ENCODE measurements at regions not wholly inside any gene's neighbourhood (a gene's known extent, or its start where the extent isn't known, plus 50 kb on each side); places are given as distances from the start of the nearest gene placed in this dataset.
"Not testable (repeated sequence)": the region's sequence is repeated elsewhere in the genome, so short reads cannot be mapped to it uniquely, and the experiment has no call there.

GRCh38 chr14:105672450-105673200, 146.2 kb downstream of the TMEM121 start:
- DNase-seq (ENCODE audit: extremely low spot score, unreplicated experiment); H3K4me3 Mint-ChIP-seq (ENCODE audit: unreplicated experiment); H3K4me1 Mint-ChIP-seq (ENCODE audit: unreplicated experiment); H3K36me3 Mint-ChIP-seq (ENCODE audit: unreplicated experiment); H3K27ac Mint-ChIP-seq (ENCODE audit: unreplicated experiment); H3K27me3 Mint-ChIP-seq (ENCODE audit: unreplicated experiment): not testable (repeated sequence)
- peaks cover 12% of the 10 kb centered on the region for H3K9me3 Mint-ChIP-seq (ENCODE audit: unreplicated experiment)

GRCh38 chr14:105675433-105675832, 149.1 kb downstream of the TMEM121 start:
- not testable (repeated sequence) for H3K4me3 Mint-ChIP-seq (ENCODE audit: unreplicated experiment); H3K4me1 Mint-ChIP-seq (ENCODE audit: unreplicated experiment); H3K27me3 Mint-ChIP-seq (ENCODE audit: unreplicated experiment); DNase-seq (ENCODE audit: extremely low spot score, unreplicated experiment); H3K36me3 Mint-ChIP-seq (ENCODE audit: unreplicated experiment); H3K27ac Mint-ChIP-seq (ENCODE audit: unreplicated experiment); H3K9me3 Mint-ChIP-seq (ENCODE audit: unreplicated experiment)

- not testable (repeated sequence) for H3K4me3 Mint-ChIP-seq (ENCODE audit: unreplicated experiment); H3K36me3 Mint-ChIP-seq (ENCODE audit: unreplicated experiment); H3K4me1 Mint-ChIP-seq (ENCODE audit: unreplicated experiment); H3K27ac Mint-ChIP-seq (ENCODE audit: unreplicated experiment); H3K9me3 Mint-ChIP-seq (ENCODE audit: unreplicated experiment); DNase-seq (ENCODE audit: extremely low spot score, unreplicated experiment); H3K27me3 Mint-ChIP-seq (ENCODE audit: unreplicated experiment)
Observed at GRCh38 chr14:105675905-105676670, 149.7 kb downstream of the TMEM121 start.

- not testable (repeated sequence) for H3K4me1 Mint-ChIP-seq (ENCODE audit: unreplicated experiment); H3K27me3 Mint-ChIP-seq (ENCODE audit: unreplicated experiment)
Observed at GRCh38 chr14:105678057-105678456, 151.7 kb downstream of the TMEM121 start.

GRCh38 chr14:105678996-105679958, 152.9 kb downstream of the TMEM121 start:
- not testable (repeated sequence) for H3K27ac Mint-ChIP-seq (ENCODE audit: unreplicated experiment); H3K27me3 Mint-ChIP-seq (ENCODE audit: unreplicated experiment); H3K4me3 Mint-ChIP-seq (ENCODE audit: unreplicated experiment); DNase-seq (ENCODE audit: extremely low spot score, unreplicated experiment); H3K4me1 Mint-ChIP-seq (ENCODE audit: unreplicated experiment); H3K36me3 Mint-ChIP-seq (ENCODE audit: unreplicated experiment); H3K9me3 Mint-ChIP-seq (ENCODE audit: unreplicated experiment)

More at GRCh38 chr14:105678057-105678456, 151.7 kb downstream of the TMEM121 start:
- not testable (repeated sequence) for DNase-seq (ENCODE audit: extremely low spot score, unreplicated experiment); H3K27ac Mint-ChIP-seq (ENCODE audit: unreplicated experiment); H3K9me3 Mint-ChIP-seq (ENCODE audit: unreplicated experiment); H3K36me3 Mint-ChIP-seq (ENCODE audit: unreplicated experiment); H3K4me3 Mint-ChIP-seq (ENCODE audit: unreplicated experiment)

- DNase-seq (ENCODE audit: extremely low spot score, unreplicated experiment); H3K4me1 Mint-ChIP-seq (ENCODE audit: unreplicated experiment); H3K4me3 Mint-ChIP-seq (ENCODE audit: unreplicated experiment); H3K36me3 Mint-ChIP-seq (ENCODE audit: unreplicated experiment); H3K27me3 Mint-ChIP-seq (ENCODE audit: unreplicated experiment); H3K9me3 Mint-ChIP-seq (ENCODE audit: unreplicated experiment); H3K27ac Mint-ChIP-seq (ENCODE audit: unreplicated experiment): not testable (repeated sequence)
Observed at GRCh38 chr14:105679959-105680735, 153.8 kb downstream of the TMEM121 start.

GRCh38 chr14:105680736-105681098, 154.3 kb downstream of the TMEM121 start:
- not testable (repeated sequence) for H3K36me3 Mint-ChIP-seq (ENCODE audit: unreplicated experiment); H3K27me3 Mint-ChIP-seq (ENCODE audit: unreplicated experiment); H3K4me1 Mint-ChIP-seq (ENCODE audit: unreplicated experiment); H3K9me3 Mint-ChIP-seq (ENCODE audit: unreplicated experiment); H3K27ac Mint-ChIP-seq (ENCODE audit: unreplicated experiment); H3K4me3 Mint-ChIP-seq (ENCODE audit: unreplicated experiment); DNase-seq (ENCODE audit: extremely low spot score, unreplicated experiment)

GRCh38 chr14:105681606-105682185, 155.3 kb downstream of the TMEM121 start:
- H3K36me3 Mint-ChIP-seq (ENCODE audit: unreplicated experiment); H3K27ac Mint-ChIP-seq (ENCODE audit: unreplicated experiment); H3K4me1 Mint-ChIP-seq (ENCODE audit: unreplicated experiment); H3K9me3 Mint-ChIP-seq (ENCODE audit: unreplicated experiment); H3K4me3 Mint-ChIP-seq (ENCODE audit: unreplicated experiment); H3K27me3 Mint-ChIP-seq (ENCODE audit: unreplicated experiment); DNase-seq (ENCODE audit: extremely low spot score, unreplicated experiment): not testable (repeated sequence)

- H3K27me3 Mint-ChIP-seq (ENCODE audit: unreplicated experiment); H3K4me3 Mint-ChIP-seq (ENCODE audit: unreplicated experiment); H3K4me1 Mint-ChIP-seq (ENCODE audit: unreplicated experiment); H3K36me3 Mint-ChIP-seq (ENCODE audit: unreplicated experiment); H3K27ac Mint-ChIP-seq (ENCODE audit: unreplicated experiment); DNase-seq (ENCODE audit: extremely low spot score, unreplicated experiment): not testable (repeated sequence)
- H3K9me3 Mint-ChIP-seq (ENCODE audit: unreplicated experiment): peaks cover 10% of the 10 kb centered on the region
Observed at GRCh38 chr14:105682442-105682841, 156.1 kb downstream of the TMEM121 start.

All from osteocyte (in vitro differentiated cells).